Neural cell (in vitro differentiated cells): ENCODE measurements at regions not wholly inside any gene's neighbourhood (a gene's known extent, or its start where the extent isn't known, plus 50 kb on each side); places are given as distances from the start of the nearest gene placed in this dataset.

Experiments
- CTCF ChIP-seq: fragments of 450-650 bp; IDR thresholded peaks from 2 replicates; pipeline ENCODE4 v1.5.1; 2014; ENCODE audit warnings: antibody characterized with exemption, mild to moderate bottlenecking, moderate library complexity; ENCODE audit not compliant: poor library complexity, severe bottlenecking
- EZH2 ChIP-seq: fragments of 200-600, 300-800 bp; shearing (Covaris generic), sonication (generic); IDR thresholded peaks from 2 replicates; pipeline ENCODE4 v1.6.1; 2014; ENCODE audit warnings: antibody characterized with exemption, low read length, borderline replicate concordance, mild to moderate bottlenecking; ENCODE audit not compliant: insufficient read depth, poor library complexity, severe bottlenecking
- POLR2AphosphoS5 ChIP-seq: IDR thresholded peaks from 2 replicates; pipeline ENCODE4 v1.6.1; 2012
- RAD21 ChIP-seq: fragments of 450-650 bp; conservative IDR thresholded peaks from 2 replicates; pipeline ENCODE4 v1.6.1; 2014; ENCODE audit warnings: antibody characterized with exemption, mild to moderate bottlenecking, moderate library complexity
- TAF1 ChIP-seq: IDR thresholded peaks from 2 replicates; pipeline ENCODE4 v1.6.1; 2012; ENCODE audit warnings: low read depth
- TF ChIP-seq, protein P1 (sequence below): IDR thresholded peaks from 2 replicates; pipeline ENCODE4 v1.6.1; 2012; ENCODE audit warnings: borderline replicate concordance

- TF ChIP-seq EZH2 (no peak), RAD21 (no peak), CTCF (no peak), TAF1 (no peak), POLR2AphosphoS5 (no peak)
- TF ChIP-seq, protein P1, sequence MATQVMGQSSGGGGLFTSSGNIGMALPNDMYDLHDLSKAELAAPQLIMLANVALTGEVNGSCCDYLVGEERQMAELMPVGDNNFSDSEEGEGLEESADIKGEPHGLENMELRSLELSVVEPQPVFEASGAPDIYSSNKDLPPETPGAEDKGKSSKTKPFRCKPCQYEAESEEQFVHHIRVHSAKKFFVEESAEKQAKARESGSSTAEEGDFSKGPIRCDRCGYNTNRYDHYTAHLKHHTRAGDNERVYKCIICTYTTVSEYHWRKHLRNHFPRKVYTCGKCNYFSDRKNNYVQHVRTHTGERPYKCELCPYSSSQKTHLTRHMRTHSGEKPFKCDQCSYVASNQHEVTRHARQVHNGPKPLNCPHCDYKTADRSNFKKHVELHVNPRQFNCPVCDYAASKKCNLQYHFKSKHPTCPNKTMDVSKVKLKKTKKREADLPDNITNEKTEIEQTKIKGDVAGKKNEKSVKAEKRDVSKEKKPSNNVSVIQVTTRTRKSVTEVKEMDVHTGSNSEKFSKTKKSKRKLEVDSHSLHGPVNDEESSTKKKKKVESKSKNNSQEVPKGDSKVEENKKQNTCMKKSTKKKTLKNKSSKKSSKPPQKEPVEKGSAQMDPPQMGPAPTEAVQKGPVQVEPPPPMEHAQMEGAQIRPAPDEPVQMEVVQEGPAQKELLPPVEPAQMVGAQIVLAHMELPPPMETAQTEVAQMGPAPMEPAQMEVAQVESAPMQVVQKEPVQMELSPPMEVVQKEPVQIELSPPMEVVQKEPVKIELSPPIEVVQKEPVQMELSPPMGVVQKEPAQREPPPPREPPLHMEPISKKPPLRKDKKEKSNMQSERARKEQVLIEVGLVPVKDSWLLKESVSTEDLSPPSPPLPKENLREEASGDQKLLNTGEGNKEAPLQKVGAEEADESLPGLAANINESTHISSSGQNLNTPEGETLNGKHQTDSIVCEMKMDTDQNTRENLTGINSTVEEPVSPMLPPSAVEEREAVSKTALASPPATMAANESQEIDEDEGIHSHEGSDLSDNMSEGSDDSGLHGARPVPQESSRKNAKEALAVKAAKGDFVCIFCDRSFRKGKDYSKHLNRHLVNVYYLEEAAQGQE = no peak
Measured at GRCh38 chr3:17928502-17929145, 186.2 kb upstream of the TBC1D5 start.
